GM12878 (cell line): ENCODE measurements at regions not wholly inside any gene's neighbourhood (a gene's known extent, or its start where the extent isn't known, plus 50 kb on each side); places are given as distances from the start of the nearest gene placed in this dataset.

Experiments used
- ATAC-seq: fragments of 200-7000 bp; cut with Tn5 transposase; 3 replicates; pipeline ENCODE4 v1.9.1; 2020; ENCODE audit warnings: mild to moderate bottlenecking, moderate library complexity
- BruUV-seq: library from RNA; stranded (reverse); fragments of 400-500 nt; replicated peaks from 2 replicates; lab custom pipeline; 2021; lab: Mats Ljungman, UMichigan
- CTCF ChIA-PET: fragments of 300-600 bp; sonication (Branson Sonifier 250); formaldehyde crosslinking; extraction: SDS; loops from one replicate; lab custom pipeline; 2021; ENCODE audit warnings: inconsistent platforms; lab: Yijun Ruan, JAX
- POLR2A ChIA-PET: fragments of 350-600 bp; formaldehyde crosslinking; extraction: SDS; loops from one replicate; lab custom pipeline; 2021; ENCODE audit warnings: inconsistent platforms; lab: Charles Lee
- RAD21 ChIA-PET: fragments of 300-600 bp; sonication (Branson Sonifier 250); formaldehyde crosslinking; loops from one replicate; lab custom pipeline; 2023; ENCODE audit warnings: antibody characterized with exemption; ENCODE audit not compliant: unreplicated experiment; lab: Charles Lee
- SMC1A ChIA-PET: fragments of 300-600 bp; sonication (Branson Sonifier 250); formaldehyde crosslinking; loops from one replicate; lab custom pipeline; 2023; ENCODE audit not compliant: unreplicated experiment, uncharacterized antibody; lab: Charles Lee
- DNase-seq: peaks from one replicate; pipeline ENCODE4 v3.0.0-alpha.2; 2011; ENCODE audit warnings: low read depth, low spot score
- FAIRE-seq: peaks from 3 replicates; lab custom pipeline; 2011; peaks lifted over from hg19 to GRCh38; lab: Jason Lieb, UNC
- H2AFZ ChIP-seq: 2 replicates; pipeline ENCODE4 v1.6.0; 2011; ENCODE audit warnings: low read depth, low read length, control low read depth; ENCODE audit not compliant: control insufficient read depth
- H3K27ac ChIP-seq: 2 replicates; pipeline ENCODE4 v1.5.1; 2011; ENCODE audit warnings: control low read depth; ENCODE audit not compliant: control insufficient read depth, insufficient read depth
- H3K27me3 ChIP-seq, 2 experiments: replicated peaks in 1 of 2; 2 replicates each; pipeline versions ENCODE4 v1.6.0 to v1.6.1; 2011; ENCODE audit warnings: low read length in 1 of 2; ENCODE audit not compliant: control insufficient read depth in 2 of 2, insufficient read depth in 2 of 2
- H3K36me3 ChIP-seq, 2 experiments: 2 replicates each; pipeline ENCODE4 v1.5.1; 2011; ENCODE audit warnings: low read length in 1 of 2; ENCODE audit not compliant: control insufficient read depth in 2 of 2, insufficient read depth in 2 of 2
- H3K4me1 ChIP-seq: 2 replicates; pipeline ENCODE4 v1.6.1; 2011; ENCODE audit warnings: mild to moderate bottlenecking, low read length, moderate library complexity, mixed read lengths; ENCODE audit not compliant: control insufficient read depth, insufficient read depth
- H3K4me2 ChIP-seq: 2 replicates; pipeline ENCODE4 v1.6.0; 2011; ENCODE audit warnings: control low read depth; ENCODE audit not compliant: control insufficient read depth, insufficient read depth
- H3K4me3 ChIP-seq: fragments of 200-600 bp; sonication (generic); 2 replicates; pipeline ENCODE4 v1.5.1; 2016
- H3K79me2 ChIP-seq: 2 replicates; pipeline ENCODE4 v1.6.0; 2011; ENCODE audit warnings: low read length; ENCODE audit not compliant: control insufficient read depth, insufficient read depth
- H3K9ac ChIP-seq: 2 replicates; pipeline ENCODE4 v1.8.0; 2011; ENCODE audit warnings: low read length, control low read depth, mixed read lengths; ENCODE audit not compliant: control insufficient read depth, insufficient read depth
- H3K9me3 ChIP-seq: replicated peaks from 3 replicates; pipeline ENCODE4 v1.5.1; 2011; ENCODE audit warnings: mild to moderate bottlenecking, low read length; ENCODE audit not compliant: control insufficient read depth, insufficient read depth
- H4K20me1 ChIP-seq: 2 replicates; pipeline ENCODE4 v1.6.0; 2011; ENCODE audit not compliant: control insufficient read depth, insufficient read depth
- EED ChIP-seq: sonication (generic); IDR thresholded peaks from 2 replicates; pipeline ENCODE4 v1.6.1; 2016; ENCODE audit warnings: antibody characterized with exemption, low read depth
- IKZF1 ChIP-seq: fragments of 450-650 bp; conservative IDR thresholded peaks from 2 replicates; pipeline ENCODE4 v1.6.1; 2017; ENCODE audit warnings: antibody characterized with exemption, mild to moderate bottlenecking
- IRF4 ChIP-seq: IDR thresholded peaks from 2 replicates; pipeline ENCODE4 v1.6.1; 2011; ENCODE audit warnings: low read depth, low read length
- KLF5 ChIP-seq: fragments of 450-650 bp; IDR thresholded peaks from 2 replicates; pipeline ENCODE4 v1.6.1; 2014; ENCODE audit warnings: mild to moderate bottlenecking; ENCODE audit not compliant: partially characterized antibody
- NR2F1 ChIP-seq: fragments of 450-650 bp; conservative IDR thresholded peaks from 2 replicates; pipeline ENCODE4 v1.6.1; 2017; ENCODE audit warnings: mild to moderate bottlenecking
- POU2F2 ChIP-seq: IDR thresholded peaks from 3 replicates; pipeline ENCODE4 v1.6.1; 2011; ENCODE audit warnings: low read depth, mild to moderate bottlenecking, low read length, borderline replicate concordance
- TCF7 ChIP-seq: IDR thresholded peaks from 2 replicates; pipeline ENCODE4 v1.6.1; 2014; ENCODE audit warnings: antibody characterized with exemption, borderline replicate concordance
- WRNIP1 ChIP-seq: IDR thresholded peaks from 2 replicates; pipeline ENCODE4 v1.6.1; 2011; ENCODE audit warnings: low read depth, low read length, improper control_type of control experiment, borderline replicate concordance
- WGBS: methylation state at CpG from one replicate; pipeline ENCODE4 v1.1.6; 2016; ENCODE audit warnings: low lambda C conversion rate; ENCODE audit not compliant: insufficient replicate concordance, insufficient coverage; ENCODE audit errors: missing lambda C conversion rate; 5-methylcytosine and 5-hydroxymethylcytosine counted together
- in situ Hi-C: fragments of 300-500 bp; cut with MboI; formaldehyde crosslinking; loops from 9 replicates; pipeline ENCODE4 v1.14.3; 2018; ENCODE audit warnings: mixed read lengths
- intact Hi-C: fragments of 100-400 bp; cut with micrococcal nuclease; formaldehyde crosslinking; loops from one replicate; pipeline ENCODE4 v1.14.2; 2022; ENCODE audit not compliant: unreplicated experiment
- TF ChIP-seq, protein P1 (sequence below): fragments of 450-650 bp; formaldehyde crosslinking; IDR thresholded peaks from 2 replicates; pipeline ENCODE4 v1.4.0; 2022; ENCODE audit warnings: mild to moderate bottlenecking, moderate library complexity
- TF ChIP-seq, protein P2 (sequence below): IDR thresholded peaks from 2 replicates; pipeline ENCODE4 v1.6.1; 2011; ENCODE audit warnings: low read depth, low read length, improper control_type of control experiment, borderline replicate concordance

DNA sequence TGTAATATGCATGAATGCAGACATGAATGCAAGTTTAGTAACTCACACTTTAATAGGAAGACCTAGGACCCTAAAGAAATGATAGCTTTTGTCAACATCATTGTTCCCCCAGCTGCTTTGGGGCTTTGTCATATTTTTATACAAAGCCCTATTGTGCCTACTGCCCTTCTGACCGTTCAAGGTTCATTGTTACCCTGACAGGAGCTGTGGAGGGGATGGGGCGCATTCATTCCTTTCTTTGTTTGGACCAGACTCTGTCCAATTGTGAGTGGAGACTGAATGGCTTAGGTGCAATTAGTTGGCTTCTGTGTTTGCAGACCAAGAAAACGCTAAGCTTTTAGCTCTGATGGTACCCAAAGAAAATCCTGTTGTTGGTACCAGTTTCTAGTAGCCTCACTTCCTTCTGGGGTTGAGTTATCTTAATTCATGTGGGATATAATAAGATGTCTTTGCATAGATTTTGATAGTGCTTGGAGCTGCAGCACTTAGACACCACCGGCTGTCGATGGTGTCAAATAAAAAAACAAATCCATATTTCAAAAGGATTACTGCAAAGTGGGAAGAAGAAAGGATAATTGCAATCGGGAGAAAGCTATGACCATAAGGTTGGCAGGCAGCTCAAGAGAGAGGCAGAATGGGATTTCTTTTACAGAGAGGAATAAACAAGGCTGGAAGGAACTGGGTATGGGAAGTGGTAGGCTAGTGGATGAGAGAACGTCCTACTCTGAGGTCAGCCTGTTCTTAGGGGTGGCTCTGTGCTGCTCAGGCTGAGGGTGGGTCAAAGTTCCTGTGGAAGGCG is 133.9 kb upstream of the TMTC4 start (continued):
- TF ChIP-seq, protein P1, sequence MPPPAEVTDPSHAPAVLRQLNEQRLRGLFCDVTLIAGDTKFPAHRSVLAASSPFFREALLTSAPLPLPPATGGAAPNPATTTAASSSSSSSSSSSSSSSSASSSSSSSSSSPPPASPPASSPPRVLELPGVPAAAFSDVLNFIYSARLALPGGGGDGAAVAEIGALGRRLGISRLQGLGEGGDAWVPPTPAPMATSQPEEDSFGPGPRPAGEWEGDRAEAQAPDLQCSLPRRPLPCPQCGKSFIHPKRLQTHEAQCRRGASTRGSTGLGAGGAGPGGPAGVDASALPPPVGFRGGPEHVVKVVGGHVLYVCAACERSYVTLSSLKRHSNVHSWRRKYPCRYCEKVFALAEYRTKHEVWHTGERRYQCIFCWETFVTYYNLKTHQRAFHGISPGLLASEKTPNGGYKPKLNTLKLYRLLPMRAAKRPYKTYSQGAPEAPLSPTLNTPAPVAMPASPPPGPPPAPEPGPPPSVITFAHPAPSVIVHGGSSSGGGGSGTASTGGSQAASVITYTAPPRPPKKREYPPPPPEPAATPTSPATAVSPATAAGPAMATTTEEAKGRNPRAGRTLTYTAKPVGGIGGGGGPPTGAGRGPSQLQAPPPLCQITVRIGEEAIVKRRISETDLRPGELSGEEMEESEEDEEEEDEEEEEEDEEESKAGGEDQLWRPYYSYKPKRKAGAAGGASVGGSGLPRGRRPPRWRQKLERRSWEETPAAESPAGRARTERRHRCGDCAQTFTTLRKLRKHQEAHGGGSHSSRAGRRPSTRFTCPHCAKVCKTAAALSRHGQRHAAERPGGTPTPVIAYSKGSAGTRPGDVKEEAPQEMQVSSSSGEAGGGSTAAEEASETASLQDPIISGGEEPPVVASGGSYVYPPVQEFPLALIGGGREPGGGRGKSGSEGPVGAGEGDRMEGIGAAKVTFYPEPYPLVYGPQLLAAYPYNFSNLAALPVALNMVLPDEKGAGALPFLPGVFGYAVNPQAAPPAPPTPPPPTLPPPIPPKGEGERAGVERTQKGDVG (CRISPR knock-in tag): no peak
- no peak for TF ChIP-seq KLF5
- no peak for TF ChIP-seq POU2F2
- no peak for TF ChIP-seq NR2F1
- TF ChIP-seq WRNIP1: no peak
- TF ChIP-seq TCF7: no peak

DNA sequence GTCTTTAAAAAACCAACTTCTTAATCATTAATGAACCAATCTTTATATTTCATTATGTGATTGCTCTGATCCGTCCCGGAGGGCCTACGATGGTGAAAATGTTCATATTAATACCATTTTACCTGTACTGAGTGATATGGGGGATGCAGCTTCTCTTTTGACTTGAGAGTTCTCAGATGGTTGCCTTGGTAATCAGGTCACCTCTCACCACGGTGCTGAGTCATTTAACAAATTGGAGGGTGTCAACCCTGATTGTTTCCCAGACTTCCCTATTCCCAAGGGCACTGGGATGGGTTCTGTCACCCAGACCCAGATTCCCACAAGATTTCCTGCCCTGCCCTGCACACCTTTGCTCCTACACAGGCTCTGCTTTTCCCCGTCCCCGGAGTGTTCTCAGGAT is 128.5 kb upstream of the TMTC4 start:
- Histone ChIP-seq H3K9ac (no peak overlapping the region), H3K4me2 (no peak overlapping the region), H3K36me3 (no peaks in the 10 kb centered on the region), H4K20me1 (no peaks in the 10 kb centered on the region), H3K4me1 (no peaks in the 10 kb centered on the region), H3K9me3 (no peaks in the 10 kb centered on the region), H3K27me3 (no peaks in the 10 kb centered on the region; a peak in 1 of 4 replicates), H3K27ac (no peak overlapping the region), H3K79me2 (no peaks in the 10 kb centered on the region), H3K4me3 (no peak overlapping the region), H2AFZ (no peak overlapping the region)
- no TSS peak for BruUV-seq
- ChIA-PET SMC1A (interaction anchor here (1.2 kb wide), 1 partner anchor 81 kb away, joined by 3 read pairs; no protein-coding TSS in a partner anchor), RAD21 (no interaction called here), POLR2A (no interaction called here), CTCF (no interaction called here)
- no peak for FAIRE-seq
- WGBS: 33% methylated on average over 6 of the region's 6 CpGs
- intact Hi-C loops (no loop called here), in situ Hi-C loops (no loop called here)
- DNase-seq: no peak
- TF ChIP-seq IKZF1: peak; percentile 40; the same call in 1 of the 2 replicates
- TF ChIP-seq, protein P2, sequence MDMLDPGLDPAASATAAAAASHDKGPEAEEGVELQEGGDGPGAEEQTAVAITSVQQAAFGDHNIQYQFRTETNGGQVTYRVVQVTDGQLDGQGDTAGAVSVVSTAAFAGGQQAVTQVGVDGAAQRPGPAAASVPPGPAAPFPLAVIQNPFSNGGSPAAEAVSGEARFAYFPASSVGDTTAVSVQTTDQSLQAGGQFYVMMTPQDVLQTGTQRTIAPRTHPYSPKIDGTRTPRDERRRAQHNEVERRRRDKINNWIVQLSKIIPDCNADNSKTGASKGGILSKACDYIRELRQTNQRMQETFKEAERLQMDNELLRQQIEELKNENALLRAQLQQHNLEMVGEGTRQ: no peak
- TF ChIP-seq IRF4: no peak
- 0 out of 2 replicates have a peak, but pooled peaks have one; percentile 14 for TF ChIP-seq EED
- ATAC-seq: no peak
